ENCODE measurements at regions not wholly inside any gene's neighbourhood (a gene's known extent, or its start where the extent isn't known, plus 50 kb on each side); places are given as distances from the start of the nearest gene placed in this dataset.

GRCh38 chr18:47461406-47461948 is 210.0 kb upstream of the SKOR2 start:
- no peak overlapping the region for H3K4me3 ChIP-seq (ENCODE audit: low read depth in 2 of 2, low read length in 1 of 2)
- H3K4me2 ChIP-seq: no peak overlapping the region
- H3K9me2 ChIP-seq: no peaks in the 10 kb centered on the region
- H2AFZ ChIP-seq (ENCODE audit: low read depth): no peak overlapping the region
- no peaks in the 10 kb centered on the region for H4K20me1 ChIP-seq (ENCODE audit: insufficient read depth)
- H3K4me1 ChIP-seq (ENCODE audit: control insufficient read depth in 1 of 2, insufficient read depth in 2 of 2, low read depth in 1 of 2, low read length in 1 of 2): no peaks in the 10 kb centered on the region
- no peaks in the 10 kb centered on the region for H3K36me3 ChIP-seq (replicated peaks in 1 of 2; ENCODE audit: control insufficient read depth in 1 of 2, insufficient read depth in 2 of 2, low read length in 1 of 2)
- no peaks in the 10 kb centered on the region for H3K79me2 ChIP-seq (ENCODE audit: insufficient read depth)
- DNase-seq: no peak
- POLR2A ChIA-PET: no interaction called here
- H3K27me3 ChIP-seq (ENCODE audit: insufficient read depth): no peaks in the 10 kb centered on the region
- no peaks in the 10 kb centered on the region for H3F3A ChIP-seq (replicated peaks; ENCODE audit: insufficient read depth)
- 28% methylated on average over 5 of the region's 6 CpGs for WGBS (ENCODE audit: low lambda C conversion rate)
- no peaks in the 10 kb centered on the region for H3K9me3 ChIP-seq
- TF ChIP-seq TEAD4 (IDR thresholded peaks at IDR 0.05; ENCODE audit: borderline replicate concordance, insufficient read depth) (no peak), GABPA (IDR thresholded peaks at IDR 0.05; ENCODE audit: low read depth) (no peak), FOSL2 (IDR thresholded peaks at IDR 0.05; ENCODE audit: borderline replicate concordance, low read depth) (no peak), NRF1 (IDR thresholded peaks at IDR 0.05; ENCODE audit: low read depth, low read length) (no peak), ZBTB33 (IDR thresholded peaks at IDR 0.05; ENCODE audit: borderline replicate concordance, low read depth) (no peak), SIN3A (IDR thresholded peaks at IDR 0.05; ENCODE audit: borderline replicate concordance, low read depth, low read length) (no peak), MXI1 (IDR thresholded peaks at IDR 0.05; ENCODE audit: low read depth, low read length) (no peak), FOXM1 (IDR thresholded peaks at IDR 0.05; ENCODE audit: low read depth) (no peak), MAX (IDR thresholded peaks at IDR 0.05; ENCODE audit: low read depth) (no peak), EP300 (IDR thresholded peaks at IDR 0.05; ENCODE audit: borderline replicate concordance in 1 of 2, low read depth in 1 of 2, low read length in 1 of 2) (no peak), REST (IDR thresholded peaks at IDR 0.05; ENCODE audit: low read depth, low read length) (no peak), GATA2 (CRISPR knock-in tag; IDR thresholded peaks at IDR 0.05) (no peak), TCF12 (IDR thresholded peaks at IDR 0.05) (no peak), PBX3 (IDR thresholded peaks at IDR 0.05) (no peak)
- CTCF ChIA-PET: no interaction called here
- H3K9ac ChIP-seq: no peak overlapping the region
- no peak overlapping the region for H3K27ac ChIP-seq (ENCODE audit: low read depth in 2 of 2, low read length in 1 of 2)

Data from SK-N-SH (cell line).